GM18519 (cell line): ENCODE measurements at regions not wholly inside any gene's neighbourhood (a gene's known extent, or its start where the extent isn't known, plus 50 kb on each side); places are given as distances from the start of the nearest gene placed in this dataset.
A peak's percentile ranks its signal among the peaks of the same experiment; 100 is the strongest.

Experiments used
- ATAC-seq: cut with Tn5 transposase; IDR thresholded peaks from one replicate; pipeline ENCODE4 v1.9.1; 2021; ENCODE audit warnings: mild to moderate bottlenecking, moderate library complexity; ENCODE audit not compliant: unreplicated experiment, low FRiP score

DNA sequence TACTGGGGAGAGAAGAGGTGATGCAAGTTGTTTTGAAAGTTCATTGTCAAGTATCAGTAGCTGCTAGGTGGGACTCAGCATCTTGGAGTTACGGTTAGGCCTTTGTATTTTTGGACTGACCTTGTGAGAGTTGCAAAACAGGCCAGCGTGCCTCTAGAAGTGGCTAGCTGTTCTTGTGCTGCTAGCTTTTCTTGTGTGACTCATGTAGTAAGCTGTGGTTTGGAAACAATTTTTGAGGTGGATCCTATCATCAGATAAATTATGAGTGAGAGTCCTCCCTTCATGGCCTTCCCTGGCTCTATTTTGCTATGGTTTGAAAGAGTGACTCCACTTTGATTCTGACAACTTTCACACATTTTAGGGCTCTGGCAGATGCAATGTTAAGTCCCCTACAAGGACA lies 409.2 kb upstream of the HS6ST1 start:
- no peak for ATAC-seq

DNA sequence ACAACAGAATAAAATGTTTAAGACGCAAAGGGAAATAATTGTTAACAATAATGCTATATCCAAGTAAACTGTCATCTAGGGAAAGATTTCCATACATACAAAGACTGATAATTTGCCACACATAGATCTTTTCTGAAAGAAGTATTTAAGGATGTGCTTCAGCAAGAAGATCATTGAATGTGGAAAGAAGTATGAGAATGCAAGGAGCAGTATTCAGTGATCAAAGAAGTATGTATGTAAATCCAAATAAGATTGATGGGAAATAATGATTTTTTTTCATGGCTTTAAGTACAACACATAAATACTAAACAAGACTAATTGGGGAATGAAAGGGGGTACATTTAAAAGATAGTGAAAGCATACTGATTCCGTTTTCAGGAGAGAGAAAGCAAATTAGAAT lies 410.4 kb upstream of the HS6ST1 start:
- ATAC-seq, result no peak

DNA sequence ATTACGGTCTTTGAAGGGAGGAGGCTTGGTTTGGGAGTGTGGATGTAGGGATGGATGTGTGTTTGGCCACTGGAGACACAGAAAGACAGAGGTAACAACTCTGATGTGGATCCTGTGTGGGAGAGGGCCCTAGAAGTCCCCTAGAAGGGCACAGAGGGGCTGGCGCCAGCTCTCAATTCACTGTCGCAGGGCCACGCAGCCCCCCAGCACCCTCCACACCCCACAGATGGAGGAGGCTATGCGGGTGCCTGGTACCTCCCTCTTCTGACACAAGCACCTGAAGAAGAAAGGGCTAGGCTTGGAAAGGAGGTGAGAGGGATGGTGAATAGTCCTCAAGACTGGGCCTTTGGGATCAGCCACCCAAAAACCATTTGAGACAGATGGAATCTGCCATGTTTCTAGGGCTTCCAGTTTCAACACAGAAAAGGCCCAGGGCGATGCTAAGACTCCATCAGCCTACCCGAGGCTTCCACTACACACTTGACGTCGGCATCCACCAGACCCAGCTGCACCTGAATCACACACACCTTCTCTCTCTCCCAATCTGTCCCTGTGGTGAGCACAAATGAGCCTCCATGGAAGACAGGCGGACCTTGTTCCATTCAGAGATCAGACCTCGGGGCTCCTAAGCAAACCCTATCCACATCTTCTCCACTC lies 413.5 kb upstream of the HS6ST1 start:
- no peak for ATAC-seq

DNA sequence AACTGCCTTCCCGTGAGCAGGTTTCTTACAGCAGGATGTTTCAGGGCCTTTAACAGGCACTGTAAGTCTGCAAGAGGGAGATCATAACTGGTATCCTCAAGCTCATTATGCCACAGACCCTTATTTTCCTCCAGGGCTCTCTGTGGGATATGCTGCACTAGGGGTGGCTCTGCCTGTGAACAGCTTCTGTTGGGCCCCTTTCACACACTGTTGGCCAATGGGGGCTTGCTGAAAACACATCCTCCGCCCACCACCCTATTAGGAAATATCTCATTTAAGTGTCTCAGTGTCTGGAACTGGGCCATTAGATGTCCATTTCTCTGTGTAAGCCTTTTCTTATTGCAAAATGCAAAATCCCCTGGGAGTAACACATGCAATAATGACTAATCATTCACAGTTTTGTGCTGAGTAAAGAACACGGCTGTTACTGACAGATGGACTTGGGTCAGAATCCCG lies 414.3 kb upstream of the HS6ST1 start:
- ATAC-seq, result peak; percentile 34

DNA sequence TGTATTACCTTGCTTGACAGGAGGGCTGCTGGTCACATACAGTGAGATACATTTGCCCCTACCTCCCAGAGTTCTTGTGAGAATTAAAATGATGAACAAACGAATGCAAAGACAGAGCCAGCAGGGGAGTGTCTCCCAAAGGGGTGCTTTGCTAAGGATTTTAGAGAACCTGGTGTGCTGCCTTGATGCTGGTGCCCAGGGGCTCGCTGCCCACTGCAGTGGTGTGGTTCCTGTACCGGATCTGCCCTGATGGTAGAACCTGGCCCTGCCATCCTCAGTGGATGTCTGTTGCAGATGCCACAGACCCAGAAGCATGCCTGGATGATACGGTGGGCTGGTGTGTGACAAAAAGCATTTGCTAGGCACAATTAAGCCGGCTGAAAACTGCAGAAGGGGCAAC lies 414.8 kb upstream of the HS6ST1 start:
- no peak for ATAC-seq

DNA sequence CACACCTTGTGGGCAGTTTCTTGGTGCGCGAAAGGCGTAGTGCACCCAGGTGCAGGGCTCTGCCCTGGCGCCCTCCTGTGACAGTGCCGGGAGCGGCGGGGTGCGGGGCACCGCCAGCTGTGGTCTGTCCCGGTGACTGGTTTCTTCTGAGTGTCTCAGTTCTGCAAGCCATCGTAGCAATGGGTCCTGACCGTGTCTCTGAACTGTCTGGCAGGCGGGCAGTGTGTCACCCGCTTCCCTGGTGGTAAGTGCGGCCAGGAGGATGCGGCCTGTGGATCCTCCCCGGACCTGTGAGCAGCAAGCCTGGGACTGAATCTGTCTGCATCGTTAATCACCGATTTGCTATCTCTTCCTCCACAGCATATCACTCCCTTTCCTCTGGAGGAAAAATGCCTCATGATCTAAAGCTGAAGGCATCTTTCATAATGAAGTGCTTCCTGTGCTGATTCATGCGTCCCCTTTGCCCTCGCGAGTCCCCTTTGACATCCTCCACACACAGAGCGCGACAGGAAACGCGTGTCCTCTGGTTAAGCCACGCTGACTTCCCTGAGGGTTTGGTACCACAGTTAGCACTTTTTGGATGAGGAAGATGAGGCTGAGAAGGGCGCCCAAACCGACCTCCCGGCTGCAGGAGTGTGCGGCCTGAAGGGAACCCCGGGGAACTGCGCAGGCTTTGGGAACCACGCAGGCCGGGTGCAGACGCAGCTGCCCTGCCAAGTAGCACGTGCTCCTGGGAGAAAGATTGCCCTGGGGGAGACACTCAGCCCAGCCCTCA lies 416.0 kb upstream of the HS6ST1 start:
- no peak for ATAC-seq

DNA sequence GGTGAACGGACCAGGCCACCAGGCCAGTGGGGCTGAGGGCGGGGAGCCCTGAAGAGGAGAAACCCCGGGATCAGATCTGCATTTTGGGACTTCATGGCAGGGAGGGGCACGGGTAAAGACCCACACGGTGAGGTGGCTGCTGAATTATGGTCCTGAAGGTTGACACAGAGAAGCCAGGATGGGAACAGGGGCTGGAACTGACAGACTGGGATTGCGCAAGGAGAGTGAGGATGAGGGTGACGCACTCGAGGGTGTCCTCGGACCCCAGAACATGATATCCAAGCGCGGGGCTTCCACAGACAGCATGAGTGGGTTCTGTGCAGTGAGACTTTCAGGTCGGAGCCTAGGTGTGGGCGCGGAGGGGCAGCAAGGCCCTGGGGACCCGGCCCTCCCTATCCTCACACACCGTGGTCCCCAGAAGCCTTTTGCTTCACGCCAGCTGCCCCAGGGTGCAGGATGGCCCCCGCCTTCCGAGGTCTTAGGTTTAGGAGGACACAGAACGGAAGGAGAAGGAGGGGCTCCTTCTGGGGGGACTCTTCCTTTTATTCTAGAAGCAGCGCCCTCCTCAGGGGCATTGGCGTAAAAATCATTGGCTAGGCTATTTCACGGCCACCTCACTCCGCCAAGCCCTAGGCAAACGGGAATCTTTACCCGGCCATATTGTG lies 416.8 kb upstream of the HS6ST1 start:
- no peak for ATAC-seq

DNA sequence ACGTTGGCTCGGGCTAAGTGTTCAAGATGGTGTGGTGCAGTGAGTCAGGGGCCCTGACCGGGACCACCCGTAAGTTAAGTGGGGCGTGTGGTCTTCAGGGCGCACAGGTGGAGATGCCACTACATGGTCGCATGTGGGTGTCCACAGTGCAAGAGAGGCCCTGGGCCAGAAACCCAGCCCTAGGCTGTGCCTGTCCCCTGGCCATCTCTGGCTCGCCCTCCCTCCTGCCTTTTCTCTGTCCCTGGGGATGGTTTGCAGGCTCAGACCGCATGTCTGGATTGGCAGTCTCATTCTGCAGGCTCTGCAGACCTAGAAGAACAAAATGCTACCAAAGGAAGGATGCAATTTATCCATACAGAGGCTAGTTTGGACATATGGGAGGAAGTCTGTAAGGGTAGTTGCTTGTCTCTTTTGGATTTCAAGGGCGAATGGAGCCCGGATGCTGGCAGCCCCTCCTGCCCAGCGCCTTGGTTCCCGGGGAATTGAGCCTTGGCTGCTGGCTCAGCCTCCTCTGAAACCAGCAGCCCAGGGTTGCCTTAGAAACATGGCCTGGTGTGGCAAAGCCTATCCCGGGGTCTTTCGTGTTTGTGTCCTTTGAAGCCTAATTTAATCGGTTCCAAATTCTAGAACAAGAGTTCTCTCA lies 417.5 kb upstream of the HS6ST1 start:
- ATAC-seq, result no peak

DNA sequence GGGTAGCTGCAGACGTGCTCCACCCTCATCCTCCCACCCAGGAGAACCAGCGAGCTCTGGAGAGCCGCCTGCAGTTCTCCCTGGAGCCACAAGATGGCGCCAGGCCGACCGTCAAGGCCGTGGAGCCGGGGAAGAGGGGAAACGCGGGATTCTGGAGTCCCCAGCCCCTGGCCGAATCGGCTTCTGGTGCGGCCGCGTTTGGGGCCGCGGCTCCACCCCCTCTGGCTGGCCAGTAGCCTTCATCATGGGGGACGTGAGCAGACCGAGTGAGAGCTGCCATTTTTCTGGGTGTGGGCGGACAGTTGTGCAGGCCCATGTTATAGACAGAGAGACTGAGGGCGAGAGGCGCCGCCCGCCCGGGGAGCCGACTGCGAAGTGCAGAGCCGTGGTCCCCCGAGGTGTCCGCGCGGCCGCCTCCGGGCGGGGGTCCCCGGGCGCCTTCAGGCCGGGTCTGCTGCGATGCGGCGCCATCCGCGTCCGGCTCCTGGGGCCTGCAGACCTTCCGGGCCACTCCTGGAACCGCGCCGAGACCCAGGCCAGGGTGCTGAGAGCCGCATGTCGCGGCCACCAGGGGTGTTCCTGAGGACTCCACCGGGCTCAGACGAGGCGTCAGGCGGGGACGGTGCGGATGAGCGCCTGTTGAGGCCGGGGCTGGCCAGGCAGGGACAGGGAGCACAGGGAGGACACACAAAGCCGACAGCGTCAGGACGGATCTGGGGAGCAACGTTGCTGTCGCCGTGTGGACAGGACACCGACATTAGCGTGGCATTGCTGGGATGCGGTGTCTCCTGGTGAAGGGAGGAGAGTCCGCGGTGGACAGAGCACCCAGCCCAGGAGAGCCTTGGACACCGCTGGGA lies 418.2 kb upstream of the HS6ST1 start:
- no peak for ATAC-seq

DNA sequence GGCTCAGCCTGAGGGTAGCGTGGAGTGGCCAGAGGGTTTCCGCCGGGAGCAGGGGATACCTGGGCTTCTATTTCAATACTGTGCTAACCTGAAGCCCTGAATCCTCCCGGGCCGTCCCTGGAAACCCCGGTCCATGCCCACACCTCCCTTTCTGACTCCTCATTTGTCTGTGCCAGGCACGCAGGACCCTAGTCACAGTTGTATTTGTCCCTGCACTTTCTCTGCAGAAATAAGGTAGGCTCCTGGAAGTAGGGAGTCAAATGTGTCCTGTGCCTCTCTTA lies 418.8 kb upstream of the HS6ST1 start:
- no peak for ATAC-seq

DNA sequence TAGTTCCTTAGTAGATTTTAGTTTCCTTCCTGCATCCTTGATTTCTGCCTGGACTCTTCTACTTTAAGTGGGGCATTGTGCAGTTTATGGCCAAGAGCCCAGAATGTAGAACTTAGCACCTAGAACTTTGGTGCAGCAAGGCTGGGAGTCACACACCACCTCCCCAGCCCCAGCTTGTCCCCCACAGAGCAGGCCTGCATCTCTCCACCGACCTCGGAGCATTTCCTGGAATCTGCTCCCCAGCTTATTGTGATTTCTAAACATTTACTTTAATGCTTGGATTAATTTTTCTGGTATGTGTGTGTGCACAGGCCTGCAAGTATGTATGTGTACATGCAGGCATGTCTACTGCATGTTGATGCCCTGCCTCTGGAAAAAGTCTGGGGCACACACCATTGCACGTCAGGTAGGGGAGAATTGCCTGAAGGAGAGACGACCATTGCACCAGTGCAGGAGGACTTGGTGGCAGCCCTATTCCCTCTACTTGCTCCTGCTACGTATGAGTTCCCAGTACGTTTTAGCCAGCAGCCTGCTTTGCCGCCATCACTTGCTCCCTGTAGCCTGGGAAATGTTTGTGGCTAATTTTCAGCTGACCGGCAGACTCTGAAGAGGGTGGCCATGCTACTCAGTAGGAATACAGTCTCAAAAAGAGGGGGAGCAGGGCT lies 419.9 kb upstream of the HS6ST1 start:
- ATAC-seq, result no peak

DNA sequence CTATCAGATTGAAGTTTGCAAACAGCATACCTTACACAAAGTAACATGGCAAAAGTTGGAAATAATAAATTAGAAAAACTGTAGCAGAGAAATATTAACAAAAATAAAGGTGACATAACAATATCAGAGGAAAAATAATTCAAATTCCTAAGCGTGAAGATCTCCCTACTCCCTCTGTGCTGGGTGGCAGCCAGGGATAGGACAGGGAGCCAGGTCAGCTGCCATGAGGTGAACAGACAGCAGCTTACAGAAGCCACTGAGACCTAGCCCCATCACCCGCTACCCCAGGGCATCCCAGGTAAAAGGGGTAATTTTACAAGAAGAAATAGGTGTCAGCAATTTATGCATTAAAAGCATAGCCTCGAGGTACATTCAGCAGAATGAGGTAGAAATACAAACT lies 423.8 kb upstream of the HS6ST1 start:
- ATAC-seq, result no peak

DNA sequence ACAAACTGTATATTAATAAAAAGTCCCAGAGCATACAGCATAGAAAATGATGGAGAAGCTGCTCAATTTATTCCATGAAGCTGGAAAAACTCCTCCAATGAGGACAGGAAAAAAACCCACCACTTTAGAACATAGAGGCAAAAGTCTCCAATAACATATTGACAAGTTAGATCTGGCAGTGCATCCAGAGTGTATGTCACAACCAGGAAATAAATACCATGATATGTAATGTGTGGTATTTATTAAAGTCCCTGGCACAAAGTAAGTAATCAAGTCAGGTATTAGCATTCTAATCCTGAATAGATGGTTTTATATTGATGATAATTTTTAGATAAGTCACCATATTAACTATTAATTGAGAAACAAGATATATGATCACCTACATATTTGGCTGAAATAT lies 427.3 kb upstream of the HS6ST1 start:
- ATAC-seq, result no peak

DNA sequence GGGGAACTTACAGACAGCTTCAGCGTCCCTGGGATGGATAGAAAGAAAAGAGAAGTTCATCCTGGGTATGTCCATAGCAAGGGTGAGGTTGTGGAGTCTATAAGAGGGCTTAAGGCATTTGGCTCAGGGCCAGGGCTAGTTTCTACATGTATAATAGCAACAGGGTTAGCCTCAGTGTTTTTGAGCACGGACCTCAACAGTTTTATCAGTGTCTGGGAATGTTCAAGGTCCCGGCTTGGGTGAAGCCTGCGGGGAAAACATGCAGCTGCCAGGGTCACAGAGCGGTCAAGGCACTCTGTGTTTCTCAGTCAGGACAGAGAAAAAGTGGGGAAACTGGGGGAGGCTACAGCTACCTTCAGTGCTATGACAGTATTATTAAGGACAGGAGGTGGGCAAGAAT lies 427.7 kb upstream of the HS6ST1 start:
- ATAC-seq, result no peak

DNA sequence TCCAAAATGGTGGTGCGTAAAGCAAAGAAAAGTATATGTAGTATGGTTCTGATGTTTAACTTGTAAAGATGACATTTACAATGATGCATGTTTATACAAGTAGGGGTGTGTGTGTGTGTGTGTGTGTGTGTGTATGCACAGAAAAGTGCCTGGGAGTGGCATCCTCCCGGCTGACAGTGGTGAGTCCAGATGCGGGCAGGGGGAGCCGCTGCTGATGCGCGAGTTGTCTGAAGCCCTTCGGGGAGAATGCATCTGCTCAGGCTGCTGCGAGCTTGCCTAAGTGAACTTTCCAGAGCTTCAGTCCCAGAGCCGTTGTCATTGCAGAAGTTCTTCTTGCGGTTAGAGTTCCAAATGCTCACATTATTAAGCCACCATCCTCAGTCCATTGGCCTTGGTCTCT lies 429.7 kb upstream of the HS6ST1 start:
- ATAC-seq, result no peak

DNA sequence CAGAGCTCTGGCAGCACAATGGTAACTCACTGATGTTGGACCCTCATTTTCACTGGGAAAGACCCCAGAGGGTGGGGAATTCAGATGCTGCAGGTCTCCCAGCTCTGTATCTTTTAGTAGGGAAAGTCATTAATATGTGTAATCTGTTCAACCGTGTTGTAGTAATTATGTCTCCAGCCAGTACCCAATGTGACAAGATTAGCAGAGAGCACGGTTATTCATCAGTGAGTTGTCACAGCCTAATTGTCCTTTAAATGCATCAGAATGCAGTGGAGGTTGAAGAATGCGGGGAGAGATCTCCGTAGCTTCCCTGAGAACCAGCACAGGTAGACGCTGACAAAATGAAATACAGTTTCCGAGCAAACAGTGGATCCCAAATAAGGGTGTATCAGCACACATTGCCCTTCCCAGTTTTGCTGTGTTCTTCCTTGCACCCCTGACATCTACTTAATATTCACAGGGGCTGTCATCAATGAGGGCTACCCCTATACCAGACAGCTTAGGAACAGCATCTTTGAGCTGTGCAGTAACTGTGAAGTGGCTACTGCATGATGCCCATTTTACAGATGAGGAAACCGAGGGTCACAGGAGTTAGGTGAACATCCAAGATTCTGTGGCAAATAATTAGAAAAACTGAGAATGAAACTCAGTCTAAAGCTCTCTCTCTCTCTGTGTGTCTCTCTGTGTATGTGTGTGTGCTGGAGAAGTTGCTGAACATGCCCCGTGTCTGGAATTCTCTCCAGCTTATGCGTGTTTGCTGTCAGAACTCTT lies 430.4 kb upstream of the HS6ST1 start:
- ATAC-seq, result no peak

DNA sequence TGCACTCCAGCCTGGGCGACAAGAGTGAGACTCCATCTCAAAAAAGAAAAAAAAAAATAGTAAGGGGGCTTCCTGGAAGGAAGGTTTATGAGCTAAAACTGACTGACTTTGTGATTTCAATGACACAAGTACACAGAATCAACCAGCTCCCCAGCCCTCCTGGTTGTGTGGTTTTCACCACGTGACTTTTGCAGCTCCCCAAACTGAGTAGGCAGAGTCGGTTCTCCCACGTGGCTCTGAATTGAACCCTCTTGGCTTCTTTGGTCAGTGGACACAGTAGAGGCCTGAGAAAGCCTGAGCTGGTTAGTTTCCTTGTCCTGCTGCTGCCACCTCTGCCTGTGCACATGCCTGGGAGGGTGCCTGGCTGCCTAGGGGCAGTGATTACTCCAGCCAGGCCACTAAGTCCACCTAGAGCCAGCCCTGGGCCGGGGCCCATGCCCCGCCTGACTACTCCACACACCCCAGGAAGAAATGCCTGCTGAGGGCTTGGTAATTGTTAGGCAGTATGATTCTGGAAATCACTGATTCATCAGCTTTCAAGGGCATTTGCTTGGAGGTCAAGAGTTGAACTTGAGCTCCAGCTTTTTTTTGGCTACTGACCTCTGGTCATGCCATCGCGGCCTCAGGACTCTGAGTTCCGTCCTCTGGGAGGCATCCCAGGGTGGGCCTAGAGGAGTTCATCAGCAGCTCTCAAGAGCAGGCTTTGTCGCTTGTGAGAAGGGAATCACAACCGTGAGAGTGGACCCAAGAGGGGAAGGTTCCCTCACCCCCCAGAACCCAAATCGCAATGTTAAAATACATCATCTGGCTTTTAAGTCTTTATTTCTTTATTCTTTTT lies 431.9 kb upstream of the HS6ST1 start:
- ATAC-seq, result no peak

DNA sequence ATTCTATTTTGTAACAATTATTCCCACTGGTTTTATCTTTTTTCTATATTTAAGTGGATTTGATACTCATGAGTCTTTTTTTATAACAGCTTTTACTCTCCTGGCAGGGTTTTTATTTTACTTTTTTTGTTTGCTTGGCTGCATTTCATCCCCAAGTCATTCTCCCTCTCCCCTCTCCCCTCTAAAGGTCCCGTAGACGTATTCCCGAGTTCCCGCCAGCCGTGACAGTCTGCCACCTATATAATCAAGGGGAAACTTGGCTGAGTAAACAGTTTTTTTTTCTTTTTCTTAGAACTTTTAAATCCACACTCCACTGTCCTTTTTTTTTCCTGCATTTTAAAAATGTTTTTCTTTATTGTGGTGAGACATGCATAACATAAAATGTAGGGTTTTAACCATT lies 433.1 kb upstream of the HS6ST1 start:
- ATAC-seq, result no peak
